Thyroid gland (tissue), 4 donors: ENCODE measurements at regions not wholly inside any gene's neighbourhood (a gene's known extent, or its start where the extent isn't known, plus 50 kb on each side); places are given as distances from the start of the nearest gene placed in this dataset.

ENCODE experiments used
- POLR2A ChIP-seq, 2 donors: fragments of 450-650 bp; IDR thresholded peaks; one replicate each; pipeline ENCODE4 v1.6.1; 2017; ENCODE audit warnings: antibody characterized with exemption in 2 of 2, mild to moderate bottlenecking in 2 of 2, moderate library complexity in 1 of 2
- TF ChIP-seq, protein P1 (sequence below), 6 experiments: fragments of 200-600 bp in 3 of 6; fragments of 450-650 bp in 3 of 6; sonication (generic) in 3 of 6; IDR thresholded peaks; one replicate each; pipeline ENCODE4 v1.5.1; 2016 to 2019; ENCODE audit warnings: antibody characterized with exemption in 6 of 6, mild to moderate bottlenecking in 2 of 6, inconsistent platforms in 1 of 6, moderate library complexity in 1 of 6

DNA sequence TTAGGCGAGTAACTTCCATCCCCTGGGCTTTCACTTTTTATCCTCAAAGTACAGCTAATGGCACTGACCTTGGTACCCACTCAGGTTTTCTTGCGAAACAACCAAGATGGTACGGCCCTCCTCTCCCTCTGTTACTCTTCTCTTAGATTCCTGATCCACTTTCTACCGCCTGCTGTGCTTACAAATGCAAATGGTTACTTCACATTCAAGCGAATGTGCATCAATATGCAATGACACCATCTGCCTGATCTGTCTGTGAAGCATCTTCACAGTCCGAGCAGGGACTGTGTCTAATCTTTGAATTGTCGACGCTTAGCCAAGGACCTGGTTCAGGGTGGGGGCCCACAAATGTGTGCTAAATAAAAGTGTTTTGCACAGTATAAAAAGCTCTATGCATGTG, 112.2 kb downstream of the TRIB2 start:
- TF ChIP-seq, protein P1, sequence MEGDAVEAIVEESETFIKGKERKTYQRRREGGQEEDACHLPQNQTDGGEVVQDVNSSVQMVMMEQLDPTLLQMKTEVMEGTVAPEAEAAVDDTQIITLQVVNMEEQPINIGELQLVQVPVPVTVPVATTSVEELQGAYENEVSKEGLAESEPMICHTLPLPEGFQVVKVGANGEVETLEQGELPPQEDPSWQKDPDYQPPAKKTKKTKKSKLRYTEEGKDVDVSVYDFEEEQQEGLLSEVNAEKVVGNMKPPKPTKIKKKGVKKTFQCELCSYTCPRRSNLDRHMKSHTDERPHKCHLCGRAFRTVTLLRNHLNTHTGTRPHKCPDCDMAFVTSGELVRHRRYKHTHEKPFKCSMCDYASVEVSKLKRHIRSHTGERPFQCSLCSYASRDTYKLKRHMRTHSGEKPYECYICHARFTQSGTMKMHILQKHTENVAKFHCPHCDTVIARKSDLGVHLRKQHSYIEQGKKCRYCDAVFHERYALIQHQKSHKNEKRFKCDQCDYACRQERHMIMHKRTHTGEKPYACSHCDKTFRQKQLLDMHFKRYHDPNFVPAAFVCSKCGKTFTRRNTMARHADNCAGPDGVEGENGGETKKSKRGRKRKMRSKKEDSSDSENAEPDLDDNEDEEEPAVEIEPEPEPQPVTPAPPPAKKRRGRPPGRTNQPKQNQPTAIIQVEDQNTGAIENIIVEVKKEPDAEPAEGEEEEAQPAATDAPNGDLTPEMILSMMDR (IDR thresholded peaks at IDR 0.05): no peak
- TF ChIP-seq POLR2A (IDR thresholded peaks at IDR 0.05): no peak
